GM19463 (cell line): ENCODE measurements at regions not wholly inside any gene's neighbourhood (a gene's known extent, or its start where the extent isn't known, plus 50 kb on each side); places are given as distances from the start of the nearest gene placed in this dataset.

ENCODE experiments used
- ATAC-seq: cut with Tn5 transposase; IDR thresholded peaks from one replicate; pipeline ENCODE4 v1.9.1; 2021; ENCODE audit warnings: mild to moderate bottlenecking, moderate library complexity; ENCODE audit not compliant: unreplicated experiment

DNA sequence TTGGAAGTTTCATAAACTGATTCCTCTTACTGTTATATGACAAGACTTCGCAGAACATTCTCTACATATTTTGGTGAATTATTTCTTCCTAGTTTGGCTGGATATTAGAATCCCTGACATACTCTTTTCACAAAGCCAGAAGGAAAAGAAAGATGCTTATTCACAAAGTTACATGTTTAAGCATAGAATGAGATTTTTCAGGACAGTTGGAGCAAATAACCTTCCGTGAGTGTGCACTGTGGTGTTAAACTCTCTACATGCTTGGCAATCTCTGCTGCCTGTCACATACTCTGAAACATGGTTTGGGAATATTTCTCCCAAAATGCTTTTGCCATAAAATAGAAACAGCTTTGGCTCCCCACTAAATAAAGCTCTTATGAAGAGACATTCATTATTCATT lies 230.0 kb upstream of the MTNR1B start:
- ATAC-seq: no peak

DNA sequence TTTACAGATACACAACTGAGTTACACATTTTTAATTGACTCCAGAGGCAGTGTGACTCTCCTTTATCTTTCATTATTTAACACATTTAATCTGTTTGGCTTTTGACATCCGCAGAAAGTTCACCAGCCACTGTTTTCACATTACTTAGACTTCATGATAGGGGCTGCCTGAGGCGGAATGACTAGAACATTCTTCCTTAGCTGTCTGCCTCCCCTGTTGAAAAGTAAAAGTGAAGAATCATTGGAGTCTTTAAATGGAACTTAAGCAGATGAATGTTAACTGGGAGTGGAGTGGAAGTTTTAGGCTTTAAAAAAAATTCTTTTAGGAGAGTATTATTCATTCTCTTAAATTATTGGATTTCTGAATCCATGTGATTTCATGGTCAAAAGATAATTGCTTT lies 229.2 kb upstream of the MTNR1B start:
- ATAC-seq: no peak

DNA sequence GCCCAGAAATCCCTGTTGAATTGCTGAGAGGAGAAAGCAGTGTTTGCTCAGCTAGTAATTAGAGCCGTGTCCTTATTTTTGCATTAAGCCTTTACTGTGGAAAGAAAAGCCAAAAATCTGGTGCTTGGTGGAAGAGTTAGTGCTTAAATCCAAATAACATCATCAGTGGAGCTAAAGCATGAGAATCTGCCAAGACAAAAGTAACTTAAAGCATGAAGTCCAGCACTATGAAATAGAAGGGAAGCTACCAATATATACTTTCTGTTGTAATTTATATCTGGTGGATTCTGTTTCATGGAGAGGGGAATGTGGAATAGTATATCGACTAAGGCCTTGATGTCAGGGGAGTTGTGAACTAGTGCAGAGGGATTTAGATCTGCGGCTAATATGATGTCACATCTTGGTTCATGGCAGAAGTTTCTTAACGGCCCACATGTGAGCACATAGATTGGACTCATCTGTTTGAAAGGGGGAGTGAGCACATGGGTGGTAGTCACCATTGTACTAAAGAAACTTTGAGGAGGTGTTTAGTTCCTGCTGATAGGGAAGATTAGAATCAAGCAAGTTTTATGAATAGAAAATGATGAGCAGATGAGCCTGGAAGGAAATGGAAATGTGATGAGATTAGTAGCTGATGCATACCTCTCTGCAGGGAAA lies 224.4 kb upstream of the MTNR1B start:
- ATAC-seq: no peak

DNA sequence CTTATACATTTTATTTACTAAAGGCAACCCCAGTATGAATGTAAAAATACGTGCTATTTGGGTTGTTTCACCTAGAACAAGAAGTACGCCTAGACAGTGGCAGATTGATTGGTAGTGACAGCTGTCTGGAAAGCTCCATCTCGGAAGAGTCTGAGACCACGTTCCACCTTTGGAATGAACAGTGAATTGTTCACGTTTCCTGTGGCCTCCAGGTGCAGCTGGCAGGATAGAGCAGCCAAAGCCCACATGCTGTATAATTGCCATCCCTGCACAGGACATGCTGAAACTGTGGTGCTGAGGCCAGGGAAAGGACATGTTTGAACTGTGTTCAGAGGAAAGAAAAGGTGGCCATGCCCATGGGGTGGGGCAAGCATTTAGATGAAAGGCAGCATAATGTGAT lies 218.7 kb upstream of the MTNR1B start:
- no peak for ATAC-seq

DNA sequence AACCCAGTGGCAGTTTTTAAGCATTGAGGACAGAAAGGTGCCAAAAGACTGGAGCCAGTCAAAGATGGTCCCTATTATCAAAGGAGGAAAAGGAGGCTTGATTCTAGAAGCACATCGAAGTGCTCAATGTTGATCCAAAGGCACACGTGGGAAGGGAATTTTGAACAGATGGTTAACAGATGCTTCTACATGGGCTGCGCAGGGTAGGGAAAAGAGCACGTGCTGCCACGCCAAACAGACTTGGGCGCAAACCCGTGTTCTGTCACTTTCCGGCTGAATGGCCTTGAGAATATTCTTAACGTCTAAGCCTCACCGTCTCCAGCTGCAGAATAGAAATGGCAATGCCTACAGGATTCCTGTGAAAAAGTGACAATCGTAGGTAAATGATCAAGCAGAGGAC lies 217.9 kb upstream of the MTNR1B start:
- no peak for ATAC-seq

DNA sequence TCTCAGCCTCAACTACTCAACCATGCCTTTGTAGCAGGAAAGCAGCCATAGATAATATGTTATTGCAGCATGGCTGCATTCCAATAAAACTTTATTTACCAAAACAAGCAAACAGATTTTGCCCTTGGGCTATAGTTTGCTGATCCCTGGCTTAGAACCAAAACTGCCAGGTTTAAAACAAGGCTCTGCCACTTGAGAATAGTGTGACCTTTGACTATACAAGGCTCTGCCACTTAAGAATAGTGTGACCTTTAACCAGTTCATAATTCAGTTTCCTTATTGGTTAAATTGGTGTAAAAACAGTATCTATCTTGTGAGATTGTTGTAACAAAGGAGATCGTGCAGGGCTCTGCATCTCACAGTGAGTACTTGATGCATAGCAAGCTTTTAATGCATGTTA lies 217.3 kb upstream of the MTNR1B start:
- no peak for ATAC-seq

DNA sequence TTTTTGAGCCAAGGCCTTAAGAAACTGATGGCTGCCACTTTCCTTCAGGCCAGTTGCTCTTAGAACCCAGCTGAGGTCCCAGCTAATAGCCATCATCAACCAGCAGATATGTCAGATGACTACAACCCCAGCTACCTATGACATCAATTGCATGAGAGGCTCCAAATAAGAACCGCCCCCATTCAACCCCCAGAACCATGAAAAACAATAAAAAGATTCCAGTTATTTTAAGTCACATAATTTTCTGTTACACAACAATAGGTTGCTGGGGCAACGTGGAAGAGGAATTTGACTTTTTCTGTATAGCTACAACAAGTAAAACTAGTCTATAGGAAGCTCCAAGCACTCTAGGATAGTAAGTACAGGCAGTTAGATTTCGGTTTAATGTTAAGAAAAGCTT lies 216.3 kb upstream of the MTNR1B start:
- ATAC-seq: no peak

DNA sequence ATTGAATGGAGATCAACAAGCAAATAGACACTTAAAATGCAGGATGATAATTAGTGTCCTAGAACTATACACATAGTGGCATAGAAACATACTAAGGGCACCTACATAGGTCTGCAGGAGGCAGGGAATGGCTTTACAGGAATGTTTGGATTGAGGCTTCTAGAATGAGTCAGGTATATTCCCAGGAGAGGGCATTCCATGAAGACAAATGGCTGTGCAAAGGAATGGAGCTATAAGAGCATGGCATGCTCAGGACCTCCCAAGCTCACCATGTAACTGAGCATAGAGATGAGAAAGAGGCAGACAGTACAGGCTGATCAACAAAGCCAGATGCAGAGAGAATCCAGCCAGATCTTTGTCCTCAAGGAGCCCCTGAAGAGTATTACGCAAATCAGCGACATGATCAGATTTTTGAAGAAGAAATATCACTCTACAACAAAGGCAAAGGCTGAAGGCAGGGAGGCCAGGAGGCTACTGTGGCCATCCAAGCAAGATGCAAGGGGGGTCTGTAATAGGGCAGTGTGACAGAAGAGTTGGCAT lies 211.1 kb upstream of the MTNR1B start:
- ATAC-seq: no peak

DNA sequence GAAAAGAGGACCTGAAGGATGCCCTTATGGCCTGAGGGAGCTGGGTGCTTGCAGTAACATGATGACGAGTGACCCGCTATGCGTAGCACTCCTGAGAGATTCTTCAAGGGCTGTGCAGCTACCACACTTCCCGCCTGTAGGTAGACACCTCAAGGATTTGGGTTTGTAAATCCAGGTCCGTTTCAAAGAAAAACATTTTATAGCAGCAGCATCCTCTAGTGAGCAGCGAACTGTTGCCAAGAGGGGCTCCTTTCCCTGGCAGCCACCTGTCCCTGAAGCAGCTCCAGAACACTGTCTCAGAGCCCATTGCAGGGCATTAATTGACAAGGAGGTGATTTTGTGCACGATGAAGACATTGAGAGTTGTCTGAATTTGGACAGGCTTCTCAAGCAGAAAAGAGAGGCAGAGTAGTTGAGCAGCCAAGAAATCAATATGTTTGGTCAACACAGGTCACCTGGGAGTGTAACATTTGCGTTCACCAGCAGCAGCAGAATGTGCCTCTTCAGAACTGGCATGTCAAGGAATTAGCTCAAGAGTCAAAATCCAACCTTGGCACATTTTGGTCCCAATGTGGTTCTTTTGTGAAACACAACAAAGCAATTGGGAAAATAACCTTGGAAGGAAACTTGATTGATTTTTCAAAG lies 209.8 kb upstream of the MTNR1B start:
- ATAC-seq: no peak

DNA sequence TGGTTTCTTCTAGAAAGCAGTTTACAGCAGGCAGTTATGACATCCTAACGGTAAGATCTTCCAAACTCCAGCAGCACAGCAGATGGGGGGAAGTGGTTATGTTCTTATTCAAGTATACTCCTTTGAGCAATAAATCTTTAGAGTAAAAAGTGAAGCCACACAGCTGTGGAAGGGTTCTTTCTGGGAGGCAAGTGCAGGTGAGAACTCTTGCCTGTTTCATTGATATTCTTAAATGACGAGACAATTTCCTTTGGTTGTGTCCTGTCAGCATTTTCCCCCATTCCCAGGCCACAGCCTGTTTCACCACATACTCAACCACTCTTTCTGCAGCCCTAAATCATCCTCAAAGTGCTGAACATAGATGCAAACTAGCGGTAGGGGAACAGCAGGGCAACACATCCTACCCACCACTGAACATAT lies 207.3 kb upstream of the MTNR1B start:
- no peak for ATAC-seq

DNA sequence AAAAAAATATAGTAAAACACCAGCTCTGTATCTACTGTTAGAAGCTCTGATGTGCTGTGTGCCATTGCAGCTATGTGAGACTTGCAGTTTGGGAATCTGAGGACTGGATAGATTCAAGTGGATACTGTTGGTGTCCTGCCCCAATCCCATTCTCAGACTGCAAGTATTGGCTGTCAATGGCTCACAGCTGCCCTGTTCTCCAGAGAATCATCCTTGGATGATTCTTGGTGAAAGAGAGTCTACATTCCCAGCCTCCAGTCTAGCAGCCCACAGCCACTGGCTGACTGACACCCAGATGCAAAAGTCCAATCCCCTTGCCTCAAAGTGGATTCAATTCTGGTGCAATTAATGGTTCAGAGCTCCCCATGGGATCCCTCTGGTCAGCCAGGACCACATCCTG lies 206.1 kb upstream of the MTNR1B start:
- ATAC-seq: no peak

DNA sequence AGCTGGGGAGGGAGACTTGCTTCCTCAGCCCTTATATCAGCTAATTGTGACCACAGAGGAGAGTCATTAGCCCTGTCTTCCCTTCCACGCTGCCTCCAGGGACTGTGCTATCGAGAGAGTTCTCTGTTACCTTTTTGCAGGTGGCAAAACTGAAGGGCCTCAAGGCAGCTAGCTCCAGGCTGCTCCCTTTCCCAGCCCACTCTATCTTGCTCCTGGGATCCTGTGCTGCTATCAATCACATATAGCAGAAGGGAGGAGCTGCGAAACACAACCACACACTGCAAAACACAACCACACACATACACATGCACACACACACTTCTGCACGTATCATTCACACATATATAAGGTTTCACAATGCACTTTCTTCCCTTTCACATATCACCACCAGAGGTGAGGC lies 205.3 kb upstream of the MTNR1B start:
- no peak for ATAC-seq

DNA sequence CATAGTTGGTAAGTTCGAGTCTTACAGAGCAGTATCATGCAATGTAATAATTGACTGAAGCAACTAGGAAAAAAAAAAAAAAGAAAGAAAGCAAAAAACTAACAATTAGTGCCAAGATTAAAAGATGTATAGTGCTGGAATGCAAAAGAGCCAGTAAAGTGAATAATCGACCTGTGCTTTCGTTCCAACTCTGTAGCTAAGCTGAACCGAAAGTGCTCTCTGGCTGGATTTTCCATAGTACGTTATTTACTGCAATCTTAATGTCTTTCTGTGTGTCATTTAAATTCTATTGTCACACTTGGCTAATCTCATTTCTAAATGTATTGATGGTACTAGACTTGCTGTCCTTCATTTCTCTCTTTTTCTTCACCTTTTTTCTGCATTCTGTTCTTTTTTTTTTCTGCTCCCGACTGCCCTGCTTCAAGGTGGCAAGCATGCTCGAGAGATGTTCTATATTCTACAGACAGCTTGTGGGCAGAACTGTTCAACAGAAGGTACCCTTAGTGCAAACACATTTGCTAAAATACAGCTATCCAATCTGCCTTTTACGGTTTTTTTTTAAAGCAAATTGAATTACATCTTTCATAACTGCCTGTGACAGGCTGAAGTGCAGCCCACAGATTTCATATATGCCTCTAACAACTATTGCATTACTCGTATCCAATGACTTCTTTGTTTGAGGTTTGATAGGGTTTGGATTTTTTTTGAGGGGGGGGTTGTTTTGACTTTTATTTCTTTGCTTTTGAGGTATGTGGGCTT lies 204.2 kb upstream of the MTNR1B start:
- no peak for ATAC-seq

DNA sequence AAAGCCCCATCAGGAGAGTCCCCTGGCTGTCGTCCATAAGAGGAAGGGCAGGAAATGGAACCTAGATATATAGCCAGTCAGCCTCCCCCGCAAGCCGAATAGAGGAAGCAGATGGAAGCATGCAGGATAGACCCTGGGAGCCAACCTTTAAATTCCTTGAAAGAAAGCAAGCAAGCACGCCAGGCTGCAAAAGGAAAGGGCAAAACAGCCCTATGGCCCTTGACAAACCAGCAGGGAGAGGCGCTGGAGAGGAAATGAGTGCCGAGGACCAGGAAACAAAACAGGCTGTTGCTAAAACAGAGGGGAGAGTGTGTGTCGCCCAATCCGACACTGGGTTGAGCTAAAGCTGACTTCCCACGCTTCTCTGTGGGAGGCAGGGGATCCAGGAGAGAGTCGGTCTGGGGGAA lies 203.5 kb upstream of the MTNR1B start:
- peak; percentile 39 for ATAC-seq

DNA sequence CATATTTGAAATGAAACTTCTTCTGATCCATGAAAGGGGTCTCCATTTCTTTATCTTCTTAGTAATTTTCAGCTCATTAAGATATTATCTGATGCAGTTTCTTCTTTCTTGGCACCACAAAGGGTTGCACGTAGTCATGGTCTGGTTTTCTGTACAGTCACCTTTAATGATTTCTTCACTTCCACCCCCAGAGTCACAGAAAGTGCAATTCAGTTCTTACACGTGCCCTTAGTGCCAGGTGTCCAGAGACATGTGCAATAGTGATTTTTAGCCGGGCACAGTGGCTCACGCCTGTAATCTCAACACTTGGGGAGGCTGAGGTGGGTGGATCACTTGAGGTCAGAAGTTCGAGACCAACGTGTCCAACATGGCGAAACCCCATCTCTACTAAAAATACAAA lies 202.8 kb upstream of the MTNR1B start:
- ATAC-seq: peak; percentile 28

DNA sequence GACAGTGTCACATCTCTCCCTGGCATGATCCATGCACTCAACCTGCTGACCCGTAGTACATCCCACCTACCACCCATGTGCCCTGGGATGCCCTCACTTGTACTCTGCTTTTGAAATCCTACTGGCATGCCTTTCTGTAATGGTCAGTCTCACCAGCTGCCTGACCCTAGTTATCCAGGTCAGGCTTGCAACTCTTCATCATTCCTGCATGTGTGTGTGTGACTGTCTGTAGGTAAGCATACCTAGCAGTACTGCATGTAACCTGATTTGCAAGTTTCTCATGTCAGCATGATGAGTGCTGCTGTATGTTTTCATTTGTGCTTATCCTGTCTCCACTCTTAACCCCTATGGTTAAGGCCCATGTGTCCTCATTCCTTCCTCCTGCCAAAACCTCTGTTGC lies 202.0 kb upstream of the MTNR1B start:
- ATAC-seq: no peak

DNA sequence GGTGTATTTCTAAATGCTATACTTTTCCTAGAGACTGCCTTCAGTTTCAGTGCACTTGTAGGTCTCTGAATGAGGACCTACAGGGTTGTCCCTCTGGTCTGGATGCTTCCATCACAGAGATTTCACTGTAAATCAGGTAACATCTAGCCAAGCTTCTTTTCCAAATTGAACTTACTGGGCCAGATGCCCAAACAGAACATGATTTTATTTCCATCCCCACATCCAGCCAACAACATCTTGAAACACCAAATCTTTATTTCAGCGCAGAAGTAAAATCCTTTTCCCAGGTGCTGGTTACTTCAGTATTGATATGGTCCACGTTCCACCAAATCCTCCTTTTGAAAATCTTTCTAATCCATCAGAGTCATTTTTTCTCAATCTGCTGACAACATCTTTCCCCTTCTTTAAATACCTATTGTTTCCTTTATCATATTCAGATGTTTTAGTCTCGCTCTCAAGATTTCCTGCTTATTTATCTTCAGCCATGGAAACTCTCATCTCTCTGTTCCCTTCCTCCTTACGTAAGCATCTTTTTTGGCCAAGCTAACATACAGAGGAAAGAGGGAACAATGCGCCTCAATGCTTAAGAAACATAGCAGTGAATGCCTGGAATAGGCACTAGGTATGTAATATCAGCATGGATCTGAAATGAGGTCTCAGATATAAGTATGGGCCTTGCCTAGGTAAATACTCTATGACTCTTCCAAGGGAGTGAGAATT lies 201.2 kb upstream of the MTNR1B start:
- ATAC-seq: no peak

DNA sequence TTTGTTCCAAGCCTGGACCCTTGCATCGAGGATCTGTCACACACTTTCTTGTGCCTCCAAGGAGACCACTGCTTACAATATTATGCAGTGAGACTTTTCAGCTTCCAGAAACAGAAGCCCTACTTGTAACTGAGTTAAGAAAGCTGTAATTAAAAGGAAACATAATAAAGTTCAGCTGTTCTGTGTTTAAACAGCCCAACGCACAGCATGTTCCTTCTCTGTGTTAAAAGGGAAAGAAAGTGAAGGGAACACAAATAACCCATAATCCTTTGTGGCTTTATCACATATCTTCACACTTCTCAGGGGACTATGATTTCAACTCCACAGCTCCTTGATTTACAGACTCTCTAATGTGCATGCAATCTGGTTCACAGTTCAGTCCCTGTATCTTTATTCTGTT lies 200.3 kb upstream of the MTNR1B start:
- no peak for ATAC-seq

DNA sequence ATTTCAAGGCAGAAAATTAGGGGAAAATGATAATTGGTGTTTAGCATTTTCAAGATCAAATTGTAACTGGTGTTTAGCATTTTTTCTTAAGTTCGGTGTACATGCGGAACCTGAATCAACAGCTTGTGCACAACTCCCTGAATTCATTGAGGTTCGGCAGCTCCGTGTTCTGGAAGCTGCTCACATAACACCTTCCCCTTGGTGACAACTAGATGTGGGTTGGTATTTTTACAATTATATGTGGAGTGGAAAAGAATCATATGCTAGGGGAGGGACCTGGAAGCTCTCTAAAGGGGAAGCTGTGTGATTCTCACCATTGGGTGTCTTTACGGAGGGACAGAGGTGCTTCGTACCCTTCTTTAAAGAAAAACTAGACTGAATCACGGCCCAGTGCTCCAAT lies 199.0 kb upstream of the MTNR1B start:
- no peak for ATAC-seq

DNA sequence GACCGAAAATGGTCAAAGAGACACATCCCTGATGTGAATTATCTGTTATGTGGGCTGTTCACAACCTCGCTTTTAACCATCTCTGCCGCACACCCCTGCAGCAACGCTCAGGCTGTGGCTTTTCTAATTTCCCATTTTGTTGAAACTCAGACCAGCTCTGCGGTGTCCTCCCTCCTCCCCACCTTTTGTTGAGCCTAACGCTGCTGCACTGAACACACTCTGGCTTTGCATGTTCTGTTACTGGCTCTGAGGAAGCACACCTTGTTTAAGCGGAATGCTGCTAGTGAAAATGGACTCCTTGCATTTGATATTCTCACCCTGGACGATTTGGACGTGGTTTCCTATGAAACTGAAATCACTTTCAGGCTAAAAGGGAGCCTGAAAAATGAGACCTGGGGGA lies 198.5 kb upstream of the MTNR1B start:
- no peak for ATAC-seq

DNA sequence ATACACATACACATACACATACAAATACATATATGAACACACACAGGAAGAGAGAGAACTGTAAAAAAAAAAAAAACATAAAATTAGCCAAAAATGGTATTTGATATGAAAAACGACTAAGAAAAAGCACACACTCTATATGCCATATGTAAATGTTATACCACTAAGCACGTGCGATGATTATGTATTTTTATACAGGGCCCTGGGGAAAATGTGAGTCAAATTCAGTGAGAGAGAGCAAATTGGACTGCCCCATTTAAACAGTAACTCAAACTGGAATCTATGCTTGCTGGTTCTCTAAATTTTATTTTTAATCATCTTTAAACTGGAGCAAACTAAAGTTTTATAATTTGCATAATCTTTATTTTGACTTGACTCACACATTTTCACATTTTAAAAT lies 197.8 kb upstream of the MTNR1B start:
- ATAC-seq: no peak
